B cell (primary cell): ENCODE measurements at regions not wholly inside any gene's neighbourhood (a gene's known extent, or its start where the extent isn't known, plus 50 kb on each side); places are given as distances from the start of the nearest gene placed in this dataset.

Experiments used
- ATAC-seq: fragments of 200-7000 bp; cut with Tn5 transposase; one replicate; pipeline ENCODE4 v1.10.0; 2021; ENCODE audit warnings: low read depth, mild to moderate bottlenecking, moderate number of reproducible peaks, moderate library complexity
- CTCF ChIA-PET: fragments of 350-600 bp; sonication (Branson Sonifier 250); formaldehyde crosslinking; loops from one replicate; lab custom pipeline; 2021; ENCODE audit warnings: antibody characterized with exemption, inconsistent platforms; lab: Charles Lee
- POLR2A ChIA-PET: fragments of 350-600 bp; sonication (Branson Sonifier 250); formaldehyde crosslinking; loops from one replicate; lab custom pipeline; 2021; ENCODE audit warnings: antibody characterized with exemption; lab: Charles Lee
- DNase-seq: peaks from one replicate; pipeline ENCODE4 v3.0.0; 2013
- H2AFZ ChIP-seq: 2 replicates; pipeline ENCODE4 v1.6.1; 2012; ENCODE audit warnings: mild to moderate bottlenecking, low read depth, low read length; ENCODE audit not compliant: insufficient read depth, poor library complexity, severe bottlenecking
- H3K27ac ChIP-seq, 2 donors: 1 replicate in 1 of 2; 2 replicates in 1 of 2; pipeline ENCODE4 v1.5.1; 2012 to 2013; ENCODE audit warnings: low read length in 2 of 2, mild to moderate bottlenecking in 2 of 2, moderate library complexity in 1 of 2
- H3K27me3 ChIP-seq, 4 experiments: fragments of 200-600 bp in 1 of 4; sonication (generic) in 1 of 4; replicated peaks in 1 of 4; 1 replicate in 2 of 4; 2 replicates in 2 of 4; pipeline versions ENCODE4 v1.6.1 to v1.7.0; 2013 to 2016; ENCODE audit warnings: low read length in 3 of 4, mild to moderate bottlenecking in 2 of 4, mixed read lengths in 1 of 4, moderate library complexity in 1 of 4; ENCODE audit not compliant: insufficient read depth in 4 of 4, control insufficient read depth in 3 of 4; ENCODE audit errors: control extremely low read depth in 1 of 4
- H3K36me3 ChIP-seq, 2 experiments: replicated peaks in 1 of 2; 1 replicate in 1 of 2; 2 replicates in 1 of 2; pipeline versions ENCODE4 v1.6.1 to v1.7.1; 2013; ENCODE audit warnings: low read length in 1 of 2; ENCODE audit not compliant: insufficient read depth in 2 of 2, control insufficient read depth in 1 of 2; ENCODE audit errors: control extremely low read depth in 1 of 2, extremely low read depth in 1 of 2
- H3K4me1 ChIP-seq, 2 donors: fragments of 200-600 bp in 1 of 2; sonication (generic) in 1 of 2; 1 replicate in 1 of 2; 2 replicates in 1 of 2; pipeline versions ENCODE4 v1.5.1 to v1.6.1; 2013 to 2017; ENCODE audit warnings: low read length in 2 of 2; ENCODE audit not compliant: control insufficient read depth in 2 of 2, insufficient read depth in 2 of 2
- H3K4me2 ChIP-seq: replicated peaks from 2 replicates; pipeline ENCODE3; 2012; ENCODE audit warnings: mild to moderate bottlenecking, low read depth, low read length; ENCODE audit not compliant: poor library complexity, severe bottlenecking
- H3K4me3 ChIP-seq, 5 experiments: fragments of 200-600 bp in 1 of 5; sonication (generic) in 1 of 5; 1 replicate in 3 of 5; 2 replicates in 2 of 5; pipeline versions ENCODE4 v1.5.1 to v1.7.0; 2011 to 2016; ENCODE audit warnings: low read length in 4 of 5, mild to moderate bottlenecking in 4 of 5, low read depth in 2 of 5, control low read depth in 1 of 5, moderate library complexity in 1 of 5; ENCODE audit not compliant: insufficient read depth in 1 of 5; ENCODE audit errors: control extremely low read depth in 1 of 5, extremely low read depth in 1 of 5
- H3K79me2 ChIP-seq: fragments of 200-600 bp; sonication (generic); one replicate; pipeline ENCODE4 v1.6.0; 2016; ENCODE audit warnings: low read length; ENCODE audit not compliant: control insufficient read depth, insufficient read depth
- H3K9ac ChIP-seq: fragments of 200-600 bp; sonication (generic); 2 replicates; pipeline ENCODE4 v1.6.1; 2017; ENCODE audit warnings: mild to moderate bottlenecking, low read length, moderate library complexity
- H3K9me3 ChIP-seq, 3 donors: one replicate each; pipeline versions ENCODE4 v1.6.1 to v1.7.1; 2013; ENCODE audit warnings: low read length in 2 of 3; ENCODE audit not compliant: control insufficient read depth in 2 of 3, insufficient read depth in 1 of 3; ENCODE audit errors: control extremely low read depth in 1 of 3
- H4K20me1 ChIP-seq: 2 replicates; pipeline ENCODE4 v1.6.0; 2012; ENCODE audit warnings: mild to moderate bottlenecking, low read length; ENCODE audit not compliant: insufficient read depth, control insufficient read depth, poor library complexity, severe bottlenecking
- H3K27ac Mint-ChIP-seq: one replicate; pipeline ENCODE4 v1.8.0; 2021; ENCODE audit warnings: mixed read lengths
- H3K27me3 Mint-ChIP-seq: one replicate; pipeline ENCODE4 v1.8.0; 2021; ENCODE audit warnings: mixed read lengths
- H3K4me1 Mint-ChIP-seq: one replicate; pipeline ENCODE4 v1.8.0; 2021; ENCODE audit warnings: mixed read lengths
- H3K4me3 Mint-ChIP-seq: one replicate; pipeline ENCODE4 v1.8.0; 2021; ENCODE audit warnings: mixed read lengths
- H3K9me3 Mint-ChIP-seq: one replicate; pipeline ENCODE4 v1.8.0; 2022; ENCODE audit warnings: mixed read lengths; ENCODE audit not compliant: insufficient read depth
- CTCF ChIP-seq: fragments of 200-600 bp; IDR thresholded peaks from one replicate; pipeline ENCODE4 v1.8.0; 2022; ENCODE audit warnings: antibody characterized with exemption, mild to moderate bottlenecking
- EZH2 ChIP-seq: IDR thresholded peaks from 2 replicates; pipeline ENCODE4 v1.6.1; 2012; ENCODE audit warnings: borderline replicate concordance, low read depth, mild to moderate bottlenecking, moderate library complexity, low read length; ENCODE audit not compliant: insufficient read depth, poor library complexity, severe bottlenecking
- intact Hi-C: fragments of 100-400 bp; cut with micrococcal nuclease; formaldehyde crosslinking; loops from one replicate; pipeline ENCODE4 v1.10.0; 2022

GRCh38 chr12:88342251-88342806 lies 200.2 kb downstream of the TMTC3 start:
- H3K27ac Mint-ChIP-seq = no peak overlapping the region
- no peak for TF ChIP-seq CTCF
- no peak for TF ChIP-seq EZH2
- peaks cover 2% of the 10 kb centered on the region for H3K9me3 Mint-ChIP-seq
- no peaks in the 10 kb centered on the region for H3K27me3 Mint-ChIP-seq
- Histone ChIP-seq H2AFZ (no peak overlapping the region), H3K36me3 (no peaks in the 10 kb centered on the region), H3K4me1 (no peaks in the 10 kb centered on the region), H3K9me3 (no peaks in the 10 kb centered on the region), H3K9ac (no peak overlapping the region), H3K4me2 (no peak overlapping the region), H3K4me3 (no peak overlapping the region), H3K27ac (no peak overlapping the region), H3K79me2 (no peaks in the 10 kb centered on the region), H3K27me3 (no peaks in the 10 kb centered on the region), H4K20me1 (no peaks in the 10 kb centered on the region)
- ChIA-PET POLR2A (no interaction called here), CTCF (interaction anchor here (0.8 kb wide), 1 partner anchor 18 kb away, joined by 3 read pairs; no protein-coding TSS in a partner anchor)
- H3K4me1 Mint-ChIP-seq = no peaks in the 10 kb centered on the region
- no peak overlapping the region for H3K4me3 Mint-ChIP-seq
- intact Hi-C loops = no loop called here
- DNase-seq = no peak
- ATAC-seq = no peak

- POLR2A ChIA-PET = no interaction called here
These were observed 209.0 kb downstream of the TMTC3 start for GRCh38 chr12:88351146-88351545.

More at GRCh38 chr12:88351146-88351545, 209.0 kb downstream of the TMTC3 start:
- intact Hi-C loops = no loop called here
- Histone ChIP-seq H3K4me3 (no peak overlapping the region), H2AFZ (no peak overlapping the region), H3K9me3 (peaks cover 0 to 3% (median 0%) of the 10 kb centered on the region in 3 donors), H4K20me1 (no peaks in the 10 kb centered on the region), H3K27ac (no peak overlapping the region), H3K4me2 (no peak overlapping the region), H3K27me3 (no peaks in the 10 kb centered on the region), H3K36me3 (no peaks in the 10 kb centered on the region), H3K9ac (no peak overlapping the region), H3K4me1 (no peaks in the 10 kb centered on the region), H3K79me2 (no peaks in the 10 kb centered on the region)
- TF ChIP-seq CTCF = no peak
- TF ChIP-seq EZH2 = no peak
- CTCF ChIA-PET = no interaction called here
- H3K4me1 Mint-ChIP-seq = no peaks in the 10 kb centered on the region
- no peak for ATAC-seq
- H3K9me3 Mint-ChIP-seq = peaks cover 2% of the 10 kb centered on the region
- H3K27me3 Mint-ChIP-seq = no peaks in the 10 kb centered on the region
- H3K27ac Mint-ChIP-seq = no peak overlapping the region
- H3K4me3 Mint-ChIP-seq = no peak overlapping the region
- DNase-seq = no peak
